HepG2 (cell line): ENCODE measurements at regions not wholly inside any gene's neighbourhood (a gene's known extent, or its start where the extent isn't known, plus 50 kb on each side); places are given as distances from the start of the nearest gene placed in this dataset.

ENCODE experiments used
- ATAC-seq: fragments of 200-7000 bp; cut with Tn5 transposase; 3 replicates; pipeline ENCODE4 v1.9.1; 2020; ENCODE audit warnings: mild to moderate bottlenecking, moderate library complexity
- BruUV-seq: library from RNA; stranded (reverse); fragments of 400-500 nt; replicated peaks from 2 replicates; lab custom pipeline; 2021; lab: Mats Ljungman, UMichigan
- CTCF ChIA-PET: fragments of 300-600 bp; formaldehyde crosslinking; extraction: SDS; loops from one replicate; lab custom pipeline; 2021; ENCODE audit warnings: low total read pairs, inconsistent platforms, low intra/inter-chr PET ratio; lab: Yijun Ruan, JAX
- POLR2A ChIA-PET: fragments of 350-600 bp; sonication (Branson Sonifier 250); formaldehyde crosslinking; loops from one replicate; lab custom pipeline; 2020; ENCODE audit warnings: antibody characterized with exemption, inconsistent platforms; lab: Yijun Ruan, JAX
- DNase-seq: peaks from one replicate; pipeline ENCODE4 v3.0.0-alpha.2; 2015; ENCODE audit warnings: low spot score
- FAIRE-seq: peaks from 3 replicates; lab custom pipeline; 2011; peaks lifted over from hg19 to GRCh38; lab: Jason Lieb, UNC
- H2AFZ ChIP-seq: one replicate; pipeline ENCODE4 v1.6.1; 2011; ENCODE audit warnings: low read length, inconsistent platforms
- H3K27ac ChIP-seq: fragments of 300-600 bp; 3 replicates; pipeline ENCODE4 v1.8.0; 2011; ENCODE audit warnings: mixed run types, mild to moderate bottlenecking, mixed read lengths, low read length, inconsistent platforms; ENCODE audit not compliant: insufficient read depth; ENCODE audit errors: extremely low read length
- H3K27me3 ChIP-seq, 2 experiments: fragments of 200-600 bp in 1 of 2; 2 replicates in 1 of 2; 3 replicates in 1 of 2; pipeline versions ENCODE4 v1.6.0 to v1.8.0; 2011; ENCODE audit warnings: low read length in 2 of 2, mild to moderate bottlenecking in 2 of 2, moderate library complexity in 2 of 2, inconsistent platforms in 1 of 2; ENCODE audit not compliant: insufficient read depth in 2 of 2, control insufficient read depth in 1 of 2
- H3K36me3 ChIP-seq, 2 experiments: fragments of 200-600 bp in 1 of 2; replicated peaks in 1 of 2; 2 replicates in 1 of 2; 3 replicates in 1 of 2; pipeline versions ENCODE4 v1.5.1 to v1.8.0; 2011; ENCODE audit warnings: low read length in 2 of 2, inconsistent platforms in 1 of 2; ENCODE audit not compliant: insufficient read depth in 2 of 2, control insufficient read depth in 1 of 2
- H3K4me1 ChIP-seq: 2 replicates; pipeline ENCODE4 v1.5.1; 2012; ENCODE audit warnings: low read length, inconsistent platforms; ENCODE audit not compliant: insufficient read depth
- H3K4me2 ChIP-seq: 2 replicates; pipeline ENCODE4 v1.6.0; 2011; ENCODE audit warnings: low read depth, low read length, inconsistent platforms
- H3K4me3 ChIP-seq, 3 experiments: fragments of 200-600 bp in 1 of 3; sonication (generic), shearing (Covaris generic) in 1 of 3; replicated peaks in 1 of 3; 2 replicates each; pipeline ENCODE4 v1.5.1; 2011 to 2016; ENCODE audit warnings: low read length in 3 of 3, inconsistent platforms in 2 of 3, low read depth in 2 of 3, mild to moderate bottlenecking in 2 of 3, control low read depth in 1 of 3, mixed read lengths in 1 of 3; ENCODE audit not compliant: insufficient read depth in 1 of 3
- H3K79me2 ChIP-seq: one replicate; pipeline ENCODE4 v1.6.1; 2011; ENCODE audit warnings: low read length, inconsistent platforms; ENCODE audit not compliant: insufficient read depth
- H3K9ac ChIP-seq: 2 replicates; pipeline ENCODE4 v1.6.0; 2011; ENCODE audit warnings: mild to moderate bottlenecking, low read depth, low read length, inconsistent platforms; ENCODE audit not compliant: insufficient read depth
- H3K9me3 ChIP-seq: 2 replicates; pipeline ENCODE4 v1.5.1; 2012; ENCODE audit warnings: mild to moderate bottlenecking, low read length
- H4K20me1 ChIP-seq: 2 replicates; pipeline ENCODE4 v1.6.0; 2011; ENCODE audit warnings: inconsistent platforms, mild to moderate bottlenecking, low read length, moderate library complexity; ENCODE audit not compliant: insufficient read depth
- ATAD3A ChIP-seq: sonication (generic); formaldehyde crosslinking; IDR thresholded peaks from 2 replicates; pipeline ENCODE4 v1.4.0; 2020; ENCODE audit warnings: missing genetic modification reagents
- ELF3 ChIP-seq: IDR thresholded peaks from 2 replicates; pipeline ENCODE4 v1.6.1; 2016; ENCODE audit warnings: missing genetic modification reagents, missing compliant biosample characterization
- WIZ ChIP-seq: sonication (generic); formaldehyde crosslinking; IDR thresholded peaks from 2 replicates; pipeline ENCODE4 v1.5.1; 2020; ENCODE audit warnings: mild to moderate bottlenecking, missing genetic modification reagents
- ZFAT ChIP-seq: sonication (generic); formaldehyde crosslinking; conservative IDR thresholded peaks from 2 replicates; pipeline ENCODE4 v1.8.1; 2023; ENCODE audit warnings: missing genetic modification reagents, inconsistent platforms
- ZFX ChIP-seq: sonication (generic); formaldehyde crosslinking; IDR thresholded peaks from 2 replicates; pipeline ENCODE4 v1.4.0; 2020; ENCODE audit warnings: mild to moderate bottlenecking, low read depth, missing genetic modification reagents, moderate library complexity
- ZNF781 ChIP-seq: sonication (generic); formaldehyde crosslinking; IDR thresholded peaks from 2 replicates; pipeline ENCODE4 v1.5.1; 2020; ENCODE audit warnings: borderline replicate concordance, mild to moderate bottlenecking, missing genetic modification reagents; ENCODE audit errors: not compliant biosample characterization
- WGBS: methylation state at CpG from one replicate; pipeline ENCODE4 v1.1.6; 2017; ENCODE audit warnings: low lambda C conversion rate; 5-methylcytosine and 5-hydroxymethylcytosine counted together
- in situ Hi-C: cut with HindIII; loops from 2 replicates; pipeline ENCODE4 v1.10.0; 2017; ENCODE audit warnings: low pct_unique_long_range_greater_than_20kb; ENCODE audit not compliant: extremely low pct_ligation_motif_present
- intact Hi-C: fragments of 100-400 bp; cut with micrococcal nuclease; formaldehyde crosslinking; loops from one replicate; pipeline ENCODE4 v1.10.0; 2022; ENCODE audit not compliant: unreplicated experiment
- TF ChIP-seq, protein P1 (sequence below): sonication (generic); formaldehyde crosslinking; IDR thresholded peaks from 2 replicates; pipeline ENCODE4 v1.8.0; 2022; ENCODE audit warnings: mild to moderate bottlenecking, missing genetic modification reagents, moderate library complexity
- TF ChIP-seq, protein P2 (sequence below): sonication (generic); formaldehyde crosslinking; IDR thresholded peaks from 2 replicates; pipeline ENCODE4 v1.5.0; 2020; ENCODE audit warnings: mild to moderate bottlenecking, low read depth, missing genetic modification reagents, borderline replicate concordance
- TF ChIP-seq, protein P3 (sequence below): sonication (generic); formaldehyde crosslinking; IDR thresholded peaks from 2 replicates; pipeline ENCODE4 v1.4.0; 2020; ENCODE audit warnings: mild to moderate bottlenecking, missing genetic modification reagents

DNA sequence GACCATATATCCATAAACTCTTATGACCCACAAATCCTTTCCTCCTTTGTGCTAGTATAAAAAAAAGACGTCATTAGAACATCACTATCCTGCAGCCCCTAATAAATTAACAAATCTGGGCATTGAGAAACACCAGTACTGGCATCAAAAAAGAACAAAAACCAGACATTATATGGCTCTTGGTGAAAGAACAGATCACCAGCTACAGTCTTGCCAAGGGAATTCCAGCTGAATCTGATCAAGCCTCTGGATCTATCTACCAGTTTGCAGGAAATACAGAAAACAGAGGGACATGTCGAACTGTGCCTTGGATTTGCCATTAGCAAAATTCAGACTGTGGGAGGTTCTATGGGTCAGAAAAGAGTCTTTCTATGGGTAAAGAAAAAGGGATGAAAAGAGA, 93.7 kb upstream of the DDX18 start (continued):
- TF ChIP-seq ZNF781 (CRISPR knock-in tag): no peak
- no peak for TF ChIP-seq ZFAT (CRISPR knock-in tag)
- no peak for TF ChIP-seq WIZ (CRISPR knock-in tag)
- TF ChIP-seq, protein P1, sequence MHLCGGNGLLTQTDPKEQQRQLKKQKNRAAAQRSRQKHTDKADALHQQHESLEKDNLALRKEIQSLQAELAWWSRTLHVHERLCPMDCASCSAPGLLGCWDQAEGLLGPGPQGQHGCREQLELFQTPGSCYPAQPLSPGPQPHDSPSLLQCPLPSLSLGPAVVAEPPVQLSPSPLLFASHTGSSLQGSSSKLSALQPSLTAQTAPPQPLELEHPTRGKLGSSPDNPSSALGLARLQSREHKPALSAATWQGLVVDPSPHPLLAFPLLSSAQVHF: no peak
- TF ChIP-seq ELF3 (CRISPR knock-in tag): no peak

DNA sequence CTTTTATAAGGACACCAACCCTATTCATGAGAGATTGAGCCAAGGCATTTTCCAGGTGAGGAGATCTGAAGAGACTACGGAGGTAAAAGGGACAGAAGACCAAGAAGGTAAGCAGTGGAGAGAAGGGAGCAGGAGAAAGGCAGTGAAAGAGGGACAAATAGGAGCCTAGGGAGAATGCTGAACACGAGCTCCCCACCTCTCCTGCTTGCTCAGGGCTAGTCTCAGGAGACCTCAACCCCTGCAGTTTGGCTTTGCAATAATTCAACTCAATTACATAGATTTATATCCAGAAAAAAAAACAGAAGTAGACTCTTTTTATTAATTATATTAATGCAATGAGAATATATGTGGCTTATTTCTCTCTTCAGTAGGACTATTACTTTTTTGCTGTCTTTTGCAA, 91.0 kb upstream of the DDX18 start:
- Histone ChIP-seq H3K4me2 (no peak overlapping the region), H3K4me3 (no peak overlapping the region), H3K9ac (no peak overlapping the region), H4K20me1 (no peaks in the 10 kb centered on the region), H3K9me3 (no peaks in the 10 kb centered on the region), H3K79me2 (no peaks in the 10 kb centered on the region), H2AFZ (no peak overlapping the region), H3K27ac (no peak overlapping the region), H3K4me1 (peaks cover 14% of the 10 kb centered on the region), H3K27me3 (no peaks in the 10 kb centered on the region; a peak in 1 of 5 replicates), H3K36me3 (no peaks in the 10 kb centered on the region)
- no peak for FAIRE-seq
- TF ChIP-seq, protein P2, sequence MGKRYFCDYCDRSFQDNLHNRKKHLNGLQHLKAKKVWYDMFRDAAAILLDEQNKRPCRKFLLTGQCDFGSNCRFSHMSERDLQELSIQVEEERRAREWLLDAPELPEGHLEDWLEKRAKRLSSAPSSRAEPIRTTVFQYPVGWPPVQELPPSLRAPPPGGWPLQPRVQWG (CRISPR knock-in tag): no peak
- no peak for TF ChIP-seq ATAD3A (CRISPR knock-in tag)
- no peak for TF ChIP-seq ZFX (CRISPR knock-in tag)
- TF ChIP-seq, protein P3, sequence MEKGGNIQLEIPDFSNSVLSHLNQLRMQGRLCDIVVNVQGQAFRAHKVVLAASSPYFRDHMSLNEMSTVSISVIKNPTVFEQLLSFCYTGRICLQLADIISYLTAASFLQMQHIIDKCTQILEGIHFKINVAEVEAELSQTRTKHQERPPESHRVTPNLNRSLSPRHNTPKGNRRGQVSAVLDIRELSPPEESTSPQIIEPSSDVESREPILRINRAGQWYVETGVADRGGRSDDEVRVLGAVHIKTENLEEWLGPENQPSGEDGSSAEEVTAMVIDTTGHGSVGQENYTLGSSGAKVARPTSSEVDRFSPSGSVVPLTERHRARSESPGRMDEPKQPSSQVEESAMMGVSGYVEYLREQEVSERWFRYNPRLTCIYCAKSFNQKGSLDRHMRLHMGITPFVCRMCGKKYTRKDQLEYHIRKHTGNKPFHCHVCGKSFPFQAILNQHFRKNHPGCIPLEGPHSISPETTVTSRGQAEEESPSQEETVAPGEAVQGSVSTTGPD (CRISPR knock-in tag): no peak
- DNase-seq: no peak
- CTCF ChIA-PET: no interaction called here
- POLR2A ChIA-PET: no interaction called here
- intact Hi-C loops (loop anchor here (2.0 kb wide), 1 partner anchor 61 kb away; no protein-coding TSS in a partner anchor), in situ Hi-C loops (no loop called here)
- no TSS peak for BruUV-seq
- 18% methylated on average over 2 of the region's 2 CpGs for WGBS
- no peak for ATAC-seq
